ENCODE measurements at regions not wholly inside any gene's neighbourhood (a gene's known extent, or its start where the extent isn't known, plus 50 kb on each side); places are given as distances from the start of the nearest gene placed in this dataset.

- TF ChIP-seq HDGF (IDR thresholded peaks at IDR 0.05) (no peak), ARID3B (CRISPR knock-in tag; IDR thresholded peaks at IDR 0.05; ENCODE audit: borderline replicate concordance) (no peak), ETS1 (conservative IDR thresholded peaks at IDR 0.05; ENCODE audit: control insufficient read depth, low read depth, low read length) (no peak), ESRRB (CRISPR knock-in tag; IDR thresholded peaks at IDR 0.05; ENCODE audit: borderline replicate concordance) (no peak), ZNF830 (CRISPR knock-in tag; IDR thresholded peaks at IDR 0.05) (no peak), ZNF785 (CRISPR knock-in tag; IDR thresholded peaks at IDR 0.05) (no peak), POU5F1 (IDR thresholded peaks at IDR 0.05; ENCODE audit: borderline replicate concordance, low read depth, low read length, partially characterized antibody) (no peak), DACH1 (IDR thresholded peaks at IDR 0.05; ENCODE audit: partially characterized antibody) (no peak), CCAR2 (IDR thresholded peaks at IDR 0.05; ENCODE audit: low read depth, low read length) (no peak), CHD4 (IDR thresholded peaks at IDR 0.05; ENCODE audit: insufficient read depth, insufficient replicate concordance, low read depth, low read length, poor library complexity, severe bottlenecking) (no peak), CGGBP1 (CRISPR knock-in tag; IDR thresholded peaks at IDR 0.05) (no peak), TCF7 (IDR thresholded peaks at IDR 0.05; ENCODE audit: borderline replicate concordance) (no peak)
- TF ChIP-seq, protein P1, sequence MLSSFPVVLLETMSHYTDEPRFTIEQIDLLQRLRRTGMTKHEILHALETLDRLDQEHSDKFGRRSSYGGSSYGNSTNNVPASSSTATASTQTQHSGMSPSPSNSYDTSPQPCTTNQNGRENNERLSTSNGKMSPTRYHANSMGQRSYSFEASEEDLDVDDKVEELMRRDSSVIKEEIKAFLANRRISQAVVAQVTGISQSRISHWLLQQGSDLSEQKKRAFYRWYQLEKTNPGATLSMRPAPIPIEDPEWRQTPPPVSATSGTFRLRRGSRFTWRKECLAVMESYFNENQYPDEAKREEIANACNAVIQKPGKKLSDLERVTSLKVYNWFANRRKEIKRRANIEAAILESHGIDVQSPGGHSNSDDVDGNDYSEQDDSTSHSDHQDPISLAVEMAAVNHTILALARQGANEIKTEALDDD (IDR thresholded peaks at IDR 0.05), result no peak
- TF ChIP-seq, protein P2, sequence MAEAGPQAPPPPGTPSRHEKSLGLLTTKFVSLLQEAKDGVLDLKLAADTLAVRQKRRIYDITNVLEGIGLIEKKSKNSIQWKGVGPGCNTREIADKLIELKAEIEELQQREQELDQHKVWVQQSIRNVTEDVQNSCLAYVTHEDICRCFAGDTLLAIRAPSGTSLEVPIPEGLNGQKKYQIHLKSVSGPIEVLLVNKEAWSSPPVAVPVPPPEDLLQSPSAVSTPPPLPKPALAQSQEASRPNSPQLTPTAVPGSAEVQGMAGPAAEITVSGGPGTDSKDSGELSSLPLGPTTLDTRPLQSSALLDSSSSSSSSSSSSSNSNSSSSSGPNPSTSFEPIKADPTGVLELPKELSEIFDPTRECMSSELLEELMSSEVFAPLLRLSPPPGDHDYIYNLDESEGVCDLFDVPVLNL (CRISPR knock-in tag; IDR thresholded peaks at IDR 0.05; ENCODE audit: low read depth), result no peak
- Histone ChIP-seq H3K27me3 (ENCODE audit: control insufficient read depth in 2 of 2, insufficient read depth in 2 of 2, low read length in 2 of 2) (peaks cover 0 to 8% of the 10 kb centered on the region in 2 experiments; a peak in 1 of 5 replicates), H2AFZ (ENCODE audit: low read depth, low read length) (no peak overlapping the region), H3K4me2 (ENCODE audit: insufficient read depth, low read length) (no peak overlapping the region), H3K27ac (ENCODE audit: extremely low read depth, low read depth, low read length) (no peak overlapping the region), H3K4me1 (replicated peaks in 1 of 2; ENCODE audit: control insufficient read depth in 2 of 2, insufficient read depth in 2 of 2, low read length in 2 of 2) (no peaks in the 10 kb centered on the region), H4K20me1 (replicated peaks; ENCODE audit: control insufficient read depth, insufficient read depth, low read length) (no peaks in the 10 kb centered on the region), H3K4me3 (no peak overlapping the region), H3K79me2 (ENCODE audit: control insufficient read depth, insufficient read depth, low read length) (no peaks in the 10 kb centered on the region), H3K9me3 (replicated peaks; ENCODE audit: control insufficient read depth, insufficient read depth, low read depth, low read length) (no peaks in the 10 kb centered on the region), H3K9ac (ENCODE audit: insufficient read depth in 1 of 2, low read depth in 2 of 2, low read length in 2 of 2) (no peak overlapping the region), H3K36me3 (ENCODE audit: control insufficient read depth, insufficient read depth, low read length) (no peaks in the 10 kb centered on the region), H3K9me1 (ENCODE audit: control insufficient read depth, insufficient read depth, low read length) (no peaks in the 10 kb centered on the region)
- no TSS peak for BruUV-seq (replicated peaks)
- ChIA-PET POLR2A (interaction anchor here (1.1 kb wide), 1 partner anchor 8 kb away, joined by 4 read pairs; no protein-coding TSS in a partner anchor), CTCF (ENCODE audit: low intra/inter-chr PET ratio) (no interaction called here)
- no peak for FAIRE-seq
- DNase-seq (ENCODE audit: extremely low read depth in 1 of 4, low spot score in 3 of 4), result no peak
- 0% methylated on average over 7 of the region's 7 CpGs for whole genome bisulfite sequencing (ENCODE audit: insufficient coverage, low coverage, missing lambda C conversion rate)
- in situ Hi-C loops (cut with MboI) (no loop called here), intact Hi-C loops (cut with micrococcal nuclease) (no loop called here)
- ATAC-seq, result no peak
These were observed 334.1 kb upstream of the KLF6 start for GRCh38 chr10:4119107-4119506.

Measured in K562 (cell line).